GDM1 (cell line): ENCODE measurements at regions not wholly inside any gene's neighbourhood (a gene's known extent, or its start where the extent isn't known, plus 50 kb on each side); places are given as distances from the start of the nearest gene placed in this dataset.

ENCODE experiments used
- DNase-seq: peaks from one replicate; lab custom pipeline; 2025; lab: John Stamatoyannopoulos, UW

GRCh38 chr9:515665-516064, 301.0 kb downstream of the DOCK8 start:
- no peak for DNase-seq

- no peak for DNase-seq
Observed at GRCh38 chr9:517993-518392, 303.3 kb downstream of the DOCK8 start.

GRCh38 chr9:518540-518939, 303.9 kb downstream of the DOCK8 start:
- no peak for DNase-seq

GRCh38 chr9:519579-519978, 304.9 kb downstream of the DOCK8 start:
- no peak for DNase-seq

GRCh38 chr9:520302-520701, 305.6 kb downstream of the DOCK8 start:
- no peak for DNase-seq

GRCh38 chr9:522190-522589, 307.5 kb downstream of the DOCK8 start:
- no peak for DNase-seq

GRCh38 chr9:522658-523057, 308.0 kb downstream of the DOCK8 start:
- DNase-seq: no peak

GRCh38 chr9:523444-523843, 308.8 kb downstream of the DOCK8 start:
- no peak for DNase-seq

- no peak for DNase-seq
Observed at GRCh38 chr9:524008-524407, 309.3 kb downstream of the DOCK8 start.

- no peak for DNase-seq
Observed at GRCh38 chr9:526904-527591, 312.4 kb downstream of the DOCK8 start.

- DNase-seq: no peak
Observed at GRCh38 chr9:529731-530130, 311.8 kb upstream of the DMRT1 start.

GRCh38 chr9:530681-531080, 310.8 kb upstream of the DMRT1 start:
- no peak for DNase-seq

- no peak for DNase-seq
Observed at GRCh38 chr9:532707-533106, 308.8 kb upstream of the DMRT1 start.

- DNase-seq: no peak
Observed at GRCh38 chr9:534886-535285, 306.6 kb upstream of the DMRT1 start.

GRCh38 chr9:535356-535755, 306.1 kb upstream of the DMRT1 start:
- no peak for DNase-seq

GRCh38 chr9:536597-537511, 304.6 kb upstream of the DMRT1 start:
- DNase-seq: no peak

- no peak for DNase-seq
Observed at GRCh38 chr9:543478-543877, 298.0 kb upstream of the DMRT1 start.

GRCh38 chr9:545480-545879, 296.0 kb upstream of the DMRT1 start:
- no peak for DNase-seq

GRCh38 chr9:546235-546634, 295.3 kb upstream of the DMRT1 start:
- DNase-seq: no peak

- no peak for DNase-seq
Observed at GRCh38 chr9:546797-547223, 294.7 kb upstream of the DMRT1 start.

GRCh38 chr9:547314-547713, 294.2 kb upstream of the DMRT1 start:
- DNase-seq: no peak

- DNase-seq: no peak
Observed at GRCh38 chr9:549455-549997, 292.0 kb upstream of the DMRT1 start.

GRCh38 chr9:550333-550732, 291.2 kb upstream of the DMRT1 start:
- no peak for DNase-seq
